ENCODE measurements at regions not wholly inside any gene's neighbourhood (a gene's known extent, or its start where the extent isn't known, plus 50 kb on each side); places are given as distances from the start of the nearest gene placed in this dataset.

DNA sequence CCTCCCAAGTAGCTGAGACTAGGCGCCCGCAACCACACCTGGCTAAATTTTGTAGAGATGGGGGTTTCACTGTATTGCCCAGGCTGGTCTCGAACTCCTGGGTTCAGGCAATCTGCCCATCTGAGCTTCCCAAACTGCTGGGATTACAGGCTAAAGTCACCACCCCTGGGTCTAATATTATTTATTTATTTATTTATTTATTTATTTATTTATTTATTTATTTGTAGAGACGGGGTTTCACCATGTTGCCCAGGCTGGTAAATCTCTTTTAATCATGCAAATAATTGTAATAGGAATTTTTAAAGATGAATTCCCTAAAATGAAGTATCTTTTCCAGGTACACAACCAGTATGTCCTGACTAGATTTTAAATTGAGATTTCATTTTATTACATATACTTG is 761.8 kb downstream of the TRAM1L1 start:
- no peak overlapping the region for H2AFZ ChIP-seq (replicated peaks; ENCODE audit: low read length, poor library complexity)
- H2BK5ac ChIP-seq (ENCODE audit: low read depth, low read length, poor library complexity, severe bottlenecking), result no peak overlapping the region
- H2BK15ac ChIP-seq (ENCODE audit: low read depth, low read length), result no peak overlapping the region
- H4K8ac ChIP-seq (ENCODE audit: low read depth in 2 of 2, low read length in 2 of 2), result no peak overlapping the region
- H4K5ac ChIP-seq (ENCODE audit: low read depth, low read length), result no peak overlapping the region
- no peak overlapping the region for H3K23ac ChIP-seq (ENCODE audit: low read depth, low read length)
- no peak for DNase-seq
- H3K27me3 ChIP-seq (ENCODE audit: control insufficient read depth, insufficient read depth, low read length), result no peaks in the 10 kb centered on the region
- BruUV-seq (replicated peaks), result no TSS peak
- no peak overlapping the region for H3K4ac ChIP-seq (ENCODE audit: low read depth, low read length)
- H2BK120ac ChIP-seq (ENCODE audit: low read depth, low read length), result no peak overlapping the region
- no peak for TF ChIP-seq NFE2L2 (IDR thresholded peaks at IDR 0.05; ENCODE audit: low read depth, low read length)
- TF ChIP-seq POLR2A (IDR thresholded peaks at IDR 0.05; ENCODE audit: low read depth, low read length), result no peak
- no peak for TF ChIP-seq CHD1 (IDR thresholded peaks at IDR 0.05; ENCODE audit: low read depth, low read length)
- no peak for TF ChIP-seq FOS (IDR thresholded peaks at IDR 0.05; ENCODE audit: low read depth, low read length)
- TF ChIP-seq BHLHE40 (IDR thresholded peaks at IDR 0.05; ENCODE audit: low read depth, low read length), result no peak
- no peak for TF ChIP-seq MAZ (IDR thresholded peaks at IDR 0.05; ENCODE audit: borderline replicate concordance, low read depth, low read length)
- TF ChIP-seq RFX5 (IDR thresholded peaks at IDR 0.05; ENCODE audit: low read depth, low read length), result no peak
- TF ChIP-seq MAFK (IDR thresholded peaks at IDR 0.05; ENCODE audit: low read depth, low read length), result no peak
- no peak for TF ChIP-seq RCOR1 (IDR thresholded peaks at IDR 0.05; ENCODE audit: insufficient replicate concordance, low read length)
- TF ChIP-seq, protein P1, sequence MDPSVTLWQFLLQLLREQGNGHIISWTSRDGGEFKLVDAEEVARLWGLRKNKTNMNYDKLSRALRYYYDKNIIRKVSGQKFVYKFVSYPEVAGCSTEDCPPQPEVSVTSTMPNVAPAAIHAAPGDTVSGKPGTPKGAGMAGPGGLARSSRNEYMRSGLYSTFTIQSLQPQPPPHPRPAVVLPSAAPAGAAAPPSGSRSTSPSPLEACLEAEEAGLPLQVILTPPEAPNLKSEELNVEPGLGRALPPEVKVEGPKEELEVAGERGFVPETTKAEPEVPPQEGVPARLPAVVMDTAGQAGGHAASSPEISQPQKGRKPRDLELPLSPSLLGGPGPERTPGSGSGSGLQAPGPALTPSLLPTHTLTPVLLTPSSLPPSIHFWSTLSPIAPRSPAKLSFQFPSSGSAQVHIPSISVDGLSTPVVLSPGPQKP (IDR thresholded peaks at IDR 0.05; ENCODE audit: borderline replicate concordance, low read depth, low read length), result no peak
- TF ChIP-seq MXI1 (IDR thresholded peaks at IDR 0.05; ENCODE audit: borderline replicate concordance, low read depth, low read length), result no peak
- no peak for TF ChIP-seq SMC3 (IDR thresholded peaks at IDR 0.05; ENCODE audit: low read depth, low read length)
- TF ChIP-seq, protein P2, sequence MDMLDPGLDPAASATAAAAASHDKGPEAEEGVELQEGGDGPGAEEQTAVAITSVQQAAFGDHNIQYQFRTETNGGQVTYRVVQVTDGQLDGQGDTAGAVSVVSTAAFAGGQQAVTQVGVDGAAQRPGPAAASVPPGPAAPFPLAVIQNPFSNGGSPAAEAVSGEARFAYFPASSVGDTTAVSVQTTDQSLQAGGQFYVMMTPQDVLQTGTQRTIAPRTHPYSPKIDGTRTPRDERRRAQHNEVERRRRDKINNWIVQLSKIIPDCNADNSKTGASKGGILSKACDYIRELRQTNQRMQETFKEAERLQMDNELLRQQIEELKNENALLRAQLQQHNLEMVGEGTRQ (IDR thresholded peaks at IDR 0.05; ENCODE audit: low read depth, low read length), result no peak
- TF ChIP-seq, protein P3, sequence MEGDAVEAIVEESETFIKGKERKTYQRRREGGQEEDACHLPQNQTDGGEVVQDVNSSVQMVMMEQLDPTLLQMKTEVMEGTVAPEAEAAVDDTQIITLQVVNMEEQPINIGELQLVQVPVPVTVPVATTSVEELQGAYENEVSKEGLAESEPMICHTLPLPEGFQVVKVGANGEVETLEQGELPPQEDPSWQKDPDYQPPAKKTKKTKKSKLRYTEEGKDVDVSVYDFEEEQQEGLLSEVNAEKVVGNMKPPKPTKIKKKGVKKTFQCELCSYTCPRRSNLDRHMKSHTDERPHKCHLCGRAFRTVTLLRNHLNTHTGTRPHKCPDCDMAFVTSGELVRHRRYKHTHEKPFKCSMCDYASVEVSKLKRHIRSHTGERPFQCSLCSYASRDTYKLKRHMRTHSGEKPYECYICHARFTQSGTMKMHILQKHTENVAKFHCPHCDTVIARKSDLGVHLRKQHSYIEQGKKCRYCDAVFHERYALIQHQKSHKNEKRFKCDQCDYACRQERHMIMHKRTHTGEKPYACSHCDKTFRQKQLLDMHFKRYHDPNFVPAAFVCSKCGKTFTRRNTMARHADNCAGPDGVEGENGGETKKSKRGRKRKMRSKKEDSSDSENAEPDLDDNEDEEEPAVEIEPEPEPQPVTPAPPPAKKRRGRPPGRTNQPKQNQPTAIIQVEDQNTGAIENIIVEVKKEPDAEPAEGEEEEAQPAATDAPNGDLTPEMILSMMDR (conservative IDR thresholded peaks at IDR 0.05; ENCODE audit: low read depth, low read length), result no peak
- TF ChIP-seq CEBPB (IDR thresholded peaks at IDR 0.05; ENCODE audit: low read depth, low read length), result no peak
- TF ChIP-seq RAD21 (IDR thresholded peaks at IDR 0.05; ENCODE audit: low read length), result no peak
- no peak overlapping the region for H3K27ac ChIP-seq (ENCODE audit: insufficient read depth, low read length)
- H3K4me3 ChIP-seq (ENCODE audit: insufficient read depth, low read depth, low read length), result no peak overlapping the region
- peaks cover 2% of the 10 kb centered on the region; the same call in 1 of the 2 replicates for H3K9me3 ChIP-seq (ENCODE audit: control insufficient read depth, insufficient read depth, low read length)
- no peak overlapping the region for H3K18ac ChIP-seq (ENCODE audit: low read depth, low read length)
- no peak overlapping the region for H4K91ac ChIP-seq (ENCODE audit: insufficient read depth, low read depth, low read length)
- no peak overlapping the region for H3K56ac ChIP-seq (ENCODE audit: extremely low read depth, insufficient read depth, low read length)
- dilution Hi-C loops (cut with HindIII; ENCODE audit: low sequenced_read_pairs, unreplicated experiment), result no loop called here
- H2AK9ac ChIP-seq (replicated peaks; ENCODE audit: low read depth, low read length, poor library complexity), result no peak overlapping the region
- H3K79me1 ChIP-seq (ENCODE audit: low read depth in 1 of 2, low read length in 2 of 2), result no peaks in the 10 kb centered on the region
- ChIA-PET CTCF (no interaction called here), POLR2A (ENCODE audit: unreplicated experiment) (no interaction called here)
- in situ Hi-C loops (cut with MboI; ENCODE audit: low sequenced_read_pairs), result no loop called here
- H3K4me1 ChIP-seq (ENCODE audit: control insufficient read depth, insufficient read depth, low read length), result no peaks in the 10 kb centered on the region
- no peaks in the 10 kb centered on the region for H4K20me1 ChIP-seq (ENCODE audit: insufficient read depth, low read length)
- no peaks in the 10 kb centered on the region for H3K9me1 ChIP-seq (ENCODE audit: insufficient read depth, low read length)
- H3K9ac ChIP-seq (ENCODE audit: low read depth, low read length), result no peak overlapping the region
- ATAC-seq (ENCODE audit: low read depth), result no peak
- no peak overlapping the region for H3K14ac ChIP-seq (replicated peaks; ENCODE audit: low read depth, low read length)
- WGBS, 2 experiments (ENCODE audit: extremely low coverage in 2 of 2, insufficient read length in 1 of 2), result no CpG with 5 or more reads among the region's 4 CpGs
- H2BK20ac ChIP-seq (ENCODE audit: low read depth, low read length), result no peak overlapping the region
- no peaks in the 10 kb centered on the region for H3K36me3 ChIP-seq (ENCODE audit: control insufficient read depth, insufficient read depth, low read length)
- H3K4me2 ChIP-seq (ENCODE audit: low read depth, low read length), result no peak overlapping the region
- intact Hi-C loops (cut with micrococcal nuclease), result no loop called here
- H2AK5ac ChIP-seq (ENCODE audit: low read depth, low read length), result no peak overlapping the region

Measured in IMR-90 (cell line).